Naive B cell (primary cell): ENCODE measurements at regions not wholly inside any gene's neighbourhood (a gene's known extent, or its start where the extent isn't known, plus 50 kb on each side); places are given as distances from the start of the nearest gene placed in this dataset.
A peak's percentile ranks its signal among the peaks of the same experiment; 100 is the strongest.
"Not testable (repeated sequence)": the region's sequence is repeated elsewhere in the genome, so short reads cannot be mapped to it uniquely, and the experiment has no call there.

ENCODE experiments used
- ATAC-seq, 2 donors: fragments of 150-1000 bp; cut with Tn5 transposase; 2 replicates each; pipeline ENCODE4 v1.10.0; 2021; ENCODE audit warnings: low read depth in 2 of 2, mild to moderate bottlenecking in 2 of 2, moderate library complexity in 2 of 2
- DNase-seq: peaks from one replicate; pipeline ENCODE4 v3.0.0; 2022
- H3K27ac Mint-ChIP-seq, 6 donors: one replicate each; pipeline ENCODE4 v1.8.0; 2020 to 2022; ENCODE audit warnings: mild to moderate bottlenecking in 6 of 6, mixed read lengths in 6 of 6, moderate library complexity in 5 of 6, inconsistent platforms in 2 of 6
- H3K27me3 Mint-ChIP-seq, 3 donors: one replicate each; pipeline ENCODE4 v1.8.0; 2021 to 2022; ENCODE audit warnings: mixed read lengths in 3 of 3, mild to moderate bottlenecking in 1 of 3
- H3K36me3 Mint-ChIP-seq, 2 donors: one replicate each; pipeline ENCODE4 v1.8.0; 2020 to 2022; ENCODE audit warnings: mixed read lengths in 2 of 2, inconsistent platforms in 1 of 2, mild to moderate bottlenecking in 1 of 2
- H3K4me1 Mint-ChIP-seq, 3 donors: one replicate each; pipeline ENCODE4 v1.8.0; 2020 to 2022; ENCODE audit warnings: mixed read lengths in 3 of 3, inconsistent platforms in 1 of 3, mild to moderate bottlenecking in 1 of 3, moderate library complexity in 1 of 3
- H3K4me3 Mint-ChIP-seq, 8 donors: one replicate each; pipeline ENCODE4 v1.8.0; 2020 to 2022; ENCODE audit warnings: mild to moderate bottlenecking in 8 of 8, mixed read lengths in 8 of 8, moderate library complexity in 8 of 8, inconsistent platforms in 2 of 8
- H3K9me3 Mint-ChIP-seq, 7 donors: one replicate each; pipeline ENCODE4 v1.8.0; 2020 to 2022; ENCODE audit warnings: mixed read lengths in 7 of 7, mild to moderate bottlenecking in 5 of 7, inconsistent platforms in 2 of 7, moderate library complexity in 1 of 7

DNA sequence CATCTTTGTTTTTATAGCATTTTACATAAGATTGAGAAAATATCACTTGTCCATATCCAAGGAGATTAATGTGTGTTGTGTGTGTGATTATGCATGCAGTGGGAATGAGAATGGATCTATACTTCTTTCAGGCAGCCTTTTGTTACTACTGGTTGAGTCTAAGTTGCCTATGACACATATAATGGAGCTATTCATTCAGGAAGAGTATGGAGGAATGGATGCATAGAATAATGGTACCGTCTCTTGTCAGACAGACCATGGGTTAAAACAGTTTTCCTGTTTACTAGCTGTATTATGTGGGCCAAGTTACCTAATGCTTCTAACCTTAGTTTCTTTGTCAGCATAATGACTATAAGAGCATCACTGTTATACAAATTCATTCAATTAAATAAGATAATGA, 155.4 kb upstream of the KYNU start:
- H3K36me3 Mint-ChIP-seq = no peaks in the 10 kb centered on the region
- H3K27ac Mint-ChIP-seq = no peak overlapping the region
- H3K27me3 Mint-ChIP-seq = peaks cover 0 to 7% (median 0%) of the 10 kb centered on the region in 3 donors
- ATAC-seq (no peak), DNase-seq (no peak)
- H3K4me3 Mint-ChIP-seq = no peak overlapping the region
- H3K9me3 Mint-ChIP-seq = no peaks in the 10 kb centered on the region
- no peaks in the 10 kb centered on the region for H3K4me1 Mint-ChIP-seq

DNA sequence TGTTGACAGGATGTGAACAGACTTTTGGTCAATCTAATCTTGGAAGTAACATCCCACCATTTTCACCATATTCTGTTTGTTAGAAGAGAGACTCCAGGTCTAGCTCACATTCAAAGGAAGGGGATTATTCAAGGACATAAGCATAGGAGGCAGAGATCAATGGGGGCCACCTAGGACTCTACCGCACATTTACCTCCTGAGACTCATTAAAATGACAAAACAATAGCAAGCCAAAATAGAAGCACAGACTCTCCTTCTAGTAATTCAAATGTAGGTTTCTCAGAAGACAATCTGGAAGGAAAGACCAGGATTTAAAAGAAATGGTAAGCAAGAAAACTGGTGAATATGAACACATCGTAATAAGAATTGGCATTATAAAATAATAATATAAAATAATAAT, 156.4 kb upstream of the KYNU start:
- no peaks in the 10 kb centered on the region for H3K36me3 Mint-ChIP-seq
- no peaks in the 10 kb centered on the region for H3K9me3 Mint-ChIP-seq
- H3K27ac Mint-ChIP-seq = no peak overlapping the region
- ATAC-seq (no peak), DNase-seq (no peak)
- no peak overlapping the region for H3K4me3 Mint-ChIP-seq
- H3K4me1 Mint-ChIP-seq = no peaks in the 10 kb centered on the region
- H3K27me3 Mint-ChIP-seq = peaks cover 0 to 2% (median 0%) of the 10 kb centered on the region in 3 donors

DNA sequence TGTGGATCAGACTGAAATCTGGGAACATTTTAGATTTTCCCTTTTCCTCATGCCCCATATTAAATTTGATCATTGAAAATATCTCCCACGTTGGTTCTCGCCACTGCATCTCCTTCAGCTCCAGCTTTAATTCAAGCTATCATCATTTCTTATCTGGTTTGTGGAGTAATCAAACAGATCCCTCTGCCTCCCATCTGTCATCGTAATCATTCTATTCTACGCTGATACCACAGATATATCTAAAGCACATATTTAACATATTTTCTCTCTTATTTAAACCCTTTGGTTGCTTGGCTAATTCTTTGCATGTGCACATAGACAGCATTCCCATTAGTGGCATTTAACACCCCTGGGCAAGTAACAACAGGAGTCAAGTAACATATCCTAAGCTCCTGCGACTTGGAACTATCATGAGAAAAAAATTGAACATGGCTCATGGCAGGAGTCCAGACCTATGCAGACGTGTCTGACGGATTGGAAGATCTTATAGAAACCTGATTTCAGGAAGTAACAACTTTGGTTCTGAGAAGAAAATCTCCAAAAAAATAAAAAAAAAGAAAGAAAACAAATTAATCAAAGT, 158.8 kb upstream of the KYNU start:
- H3K4me1 Mint-ChIP-seq = no peaks in the 10 kb centered on the region
- DNase-seq = no peak

DNA sequence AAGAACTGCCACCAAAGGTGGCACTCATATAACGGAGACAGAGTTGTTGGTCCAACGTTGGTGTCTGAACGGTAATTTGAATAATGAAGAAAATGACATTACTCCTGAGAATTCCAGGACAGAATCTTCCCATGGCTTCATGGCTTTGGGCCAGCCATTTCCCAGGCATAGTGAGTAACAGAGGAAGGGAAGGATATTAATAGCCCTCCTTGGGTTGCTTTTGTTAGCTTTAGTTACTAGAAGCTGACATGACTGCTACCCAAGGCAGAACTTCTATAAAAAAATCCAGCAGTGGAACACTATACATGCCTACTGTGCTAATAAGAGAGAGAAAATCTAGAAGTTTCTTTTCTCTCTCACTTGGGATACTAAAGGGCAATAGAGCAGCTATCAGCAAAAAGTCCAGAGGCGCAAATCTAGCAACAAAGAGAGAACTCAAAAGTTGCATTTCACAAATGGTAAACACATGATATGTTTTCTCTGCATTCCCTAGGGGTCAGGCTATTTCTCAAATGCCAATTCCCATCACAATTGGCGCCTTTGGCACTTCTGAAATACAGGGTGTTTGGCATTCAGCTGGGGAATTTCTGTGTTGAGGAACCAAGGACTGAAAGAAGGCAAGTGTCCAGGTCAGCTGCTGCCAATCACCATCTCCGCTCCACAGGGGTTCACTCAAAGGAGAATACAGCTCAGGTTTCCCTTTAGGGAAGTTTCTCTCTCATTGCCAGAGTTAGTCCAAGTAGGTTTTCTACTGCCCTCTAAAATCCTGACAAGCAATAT, 160.8 kb upstream of the KYNU start:
- Mint-ChIP-seq H3K27ac (no peak overlapping the region), H3K27me3 (no peaks in the 10 kb centered on the region), H3K9me3 (peaks cover 0 to 9% (median 3%) of the 10 kb centered on the region in 7 donors), H3K4me3 (no peak overlapping the region), H3K36me3 (no peaks in the 10 kb centered on the region), H3K4me1 (no peaks in the 10 kb centered on the region)
- no peak for ATAC-seq
- DNase-seq = no peak

More for the DNA sequence above, 158.8 kb upstream of the KYNU start:
- H3K4me3 Mint-ChIP-seq = no peak overlapping the region
- H3K27ac Mint-ChIP-seq = no peak overlapping the region
- peaks cover 0 to 2% (median 0%) of the 10 kb centered on the region in 7 donors for H3K9me3 Mint-ChIP-seq
- H3K27me3 Mint-ChIP-seq = no peaks in the 10 kb centered on the region
- ATAC-seq = no peak
- H3K36me3 Mint-ChIP-seq = no peaks in the 10 kb centered on the region

DNA sequence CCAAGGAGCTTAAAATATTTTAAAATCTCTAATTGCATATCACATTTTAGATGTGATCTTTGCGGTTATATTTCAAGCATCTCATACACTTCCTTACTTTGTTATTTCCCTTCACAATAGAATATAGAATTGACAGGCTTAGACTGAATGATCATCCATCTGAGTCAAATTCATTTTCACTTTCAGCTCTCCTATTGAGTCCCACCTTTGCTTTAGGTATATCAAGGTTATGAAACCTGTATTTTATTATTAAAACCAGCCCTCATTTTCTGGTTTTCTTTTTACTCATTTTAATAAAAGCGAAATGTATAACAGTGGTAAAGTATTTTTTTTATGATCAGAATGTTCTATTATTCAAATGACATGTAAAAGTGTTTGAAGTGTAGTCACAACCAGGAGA, 162.9 kb upstream of the KYNU start:
- H3K4me1 Mint-ChIP-seq = no peaks in the 10 kb centered on the region
- no peak for DNase-seq
- no peak overlapping the region for H3K27ac Mint-ChIP-seq
- no peaks in the 10 kb centered on the region for H3K36me3 Mint-ChIP-seq
- no peak for ATAC-seq
- no peak overlapping the region for H3K4me3 Mint-ChIP-seq
- H3K27me3 Mint-ChIP-seq = peaks cover 0 to 7% (median 0%) of the 10 kb centered on the region in 3 donors
- peaks cover 0 to 9% (median 3%) of the 10 kb centered on the region in 7 donors for H3K9me3 Mint-ChIP-seq

DNA sequence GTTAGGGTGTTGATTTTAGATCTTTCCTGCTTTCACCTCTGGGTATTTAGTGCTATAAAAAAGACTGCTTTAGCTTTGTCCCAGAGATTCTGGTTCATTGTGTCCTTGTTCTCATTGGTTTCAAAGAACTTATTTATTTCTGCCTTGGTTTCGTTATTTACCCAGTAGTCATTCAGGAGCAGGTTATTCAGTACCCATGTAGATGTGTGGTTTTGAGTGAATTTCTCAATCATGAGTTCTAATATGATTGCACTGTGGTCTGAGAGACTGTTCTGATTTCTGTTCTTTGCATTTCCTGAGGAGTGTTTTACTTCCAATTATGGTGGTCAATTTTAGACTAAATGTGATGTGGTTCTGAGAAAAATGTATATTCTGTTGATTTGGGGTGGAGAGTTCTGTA, 167.1 kb upstream of the KYNU start:
- ATAC-seq (no peak), DNase-seq (no peak)
- H3K36me3 Mint-ChIP-seq = no peaks in the 10 kb centered on the region
- no peak overlapping the region for H3K4me3 Mint-ChIP-seq
- H3K27ac Mint-ChIP-seq = no peak overlapping the region
- peaks cover 0 to 9% (median 3%) of the 10 kb centered on the region in 7 donors for H3K9me3 Mint-ChIP-seq
- no peaks in the 10 kb centered on the region for H3K4me1 Mint-ChIP-seq
- peaks cover 0 to 7% (median 0%) of the 10 kb centered on the region in 3 donors for H3K27me3 Mint-ChIP-seq

DNA sequence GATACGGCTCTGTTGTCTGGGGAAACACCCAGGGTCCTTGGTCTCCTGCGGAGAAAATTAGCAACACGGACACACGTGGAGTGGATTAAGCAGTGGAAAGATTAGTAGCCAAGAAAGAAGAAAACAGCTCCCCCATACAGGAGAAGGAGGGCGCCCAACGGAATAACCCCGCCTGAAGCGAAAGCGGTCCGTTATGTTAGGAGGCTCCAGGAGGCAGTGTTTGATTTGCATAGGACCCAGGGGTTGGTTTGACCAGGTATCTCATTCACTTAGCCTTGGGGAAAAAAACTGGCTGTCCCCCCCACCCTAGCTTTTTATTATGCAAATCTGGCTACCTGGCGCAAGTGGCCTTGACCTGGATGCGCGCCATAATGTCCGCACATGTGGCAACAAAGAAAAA, 170.1 kb upstream of the KYNU start:
- Mint-ChIP-seq H3K4me3 (no peak overlapping the region), H3K4me1 (no peaks in the 10 kb centered on the region), H3K9me3 (peaks cover 0 to 1% (median 0%) of the 10 kb centered on the region in 7 donors), H3K27me3 (peaks cover 0 to 7% (median 0%) of the 10 kb centered on the region in 3 donors), H3K27ac (no peak overlapping the region), H3K36me3 (no peaks in the 10 kb centered on the region)
- ATAC-seq = no peak
- no peak for DNase-seq

DNA sequence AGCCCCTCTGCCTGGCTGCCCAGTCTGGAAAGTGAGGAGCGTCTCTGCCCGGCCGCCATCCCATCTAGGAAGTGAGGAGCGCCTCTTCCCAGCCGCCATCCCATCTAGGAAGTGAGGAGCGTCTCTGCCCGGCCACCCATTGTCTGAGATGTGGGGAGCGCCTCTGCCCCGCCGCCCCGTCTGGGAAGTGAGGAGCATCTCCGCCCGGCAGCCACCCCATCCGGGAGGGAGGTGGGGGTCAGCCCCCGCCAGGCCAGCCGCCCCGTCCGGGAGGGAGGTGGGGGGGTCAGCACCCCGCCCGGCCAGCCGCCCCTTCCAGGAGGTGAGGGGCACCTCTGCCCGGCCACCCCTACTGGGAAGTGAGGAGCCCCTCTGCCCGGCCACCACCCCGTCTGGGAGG, 175.1 kb upstream of the KYNU start:
- not testable (repeated sequence) for H3K9me3 Mint-ChIP-seq, H3K27ac Mint-ChIP-seq, H3K36me3 Mint-ChIP-seq, ATAC-seq, H3K27me3 Mint-ChIP-seq, H3K4me1 Mint-ChIP-seq, H3K4me3 Mint-ChIP-seq, DNase-seq

DNA sequence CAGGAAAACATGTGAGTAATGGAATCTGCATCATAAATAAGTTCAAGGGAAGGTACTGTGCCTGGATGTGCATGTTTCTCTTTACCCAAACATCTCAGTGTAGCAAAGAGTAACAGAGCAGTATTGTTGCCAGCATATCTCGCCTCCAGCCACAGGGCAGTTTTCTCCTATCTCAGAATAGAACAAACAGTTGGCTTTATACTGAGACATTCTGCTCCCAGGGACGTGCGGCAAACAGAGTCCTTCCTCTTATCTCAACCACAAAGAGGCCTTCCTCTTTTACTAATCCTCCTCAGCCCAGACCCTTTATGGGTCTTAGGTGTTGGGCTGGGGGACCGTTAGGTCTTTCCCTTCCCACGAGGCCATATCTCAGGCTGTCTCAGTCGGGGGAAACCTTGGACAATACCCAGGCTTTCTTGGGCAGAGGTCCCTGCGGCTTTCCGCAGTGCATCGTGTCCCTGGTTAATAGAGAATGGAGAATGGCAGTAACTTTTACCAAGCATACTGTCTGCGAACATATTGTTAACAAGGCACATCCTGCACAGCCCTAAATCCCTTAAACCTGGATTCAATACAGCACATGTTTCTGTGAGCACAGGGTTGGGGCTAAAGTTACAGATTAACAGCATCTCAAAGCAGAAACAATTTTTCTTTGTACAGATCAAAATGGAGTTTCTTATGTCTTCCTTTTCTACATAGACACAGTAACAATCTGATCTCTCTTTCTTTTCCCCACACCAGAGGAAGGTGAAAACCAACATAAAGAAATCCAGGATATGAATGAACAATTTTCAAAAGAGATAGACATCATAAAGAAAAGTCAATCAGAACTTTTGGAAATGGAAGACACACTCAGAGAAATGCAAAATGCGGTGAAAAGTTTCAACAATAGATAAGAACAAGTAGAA, 181.9 kb upstream of the KYNU start:
- H3K36me3 Mint-ChIP-seq, H3K9me3 Mint-ChIP-seq, H3K4me3 Mint-ChIP-seq, H3K4me1 Mint-ChIP-seq, DNase-seq, H3K27me3 Mint-ChIP-seq: not testable (repeated sequence)
- peak in 1 of 2 donors; percentile 47 for ATAC-seq
- peak overlapping the region in 1 of 6 donors; percentile 11 for H3K27ac Mint-ChIP-seq

DNA sequence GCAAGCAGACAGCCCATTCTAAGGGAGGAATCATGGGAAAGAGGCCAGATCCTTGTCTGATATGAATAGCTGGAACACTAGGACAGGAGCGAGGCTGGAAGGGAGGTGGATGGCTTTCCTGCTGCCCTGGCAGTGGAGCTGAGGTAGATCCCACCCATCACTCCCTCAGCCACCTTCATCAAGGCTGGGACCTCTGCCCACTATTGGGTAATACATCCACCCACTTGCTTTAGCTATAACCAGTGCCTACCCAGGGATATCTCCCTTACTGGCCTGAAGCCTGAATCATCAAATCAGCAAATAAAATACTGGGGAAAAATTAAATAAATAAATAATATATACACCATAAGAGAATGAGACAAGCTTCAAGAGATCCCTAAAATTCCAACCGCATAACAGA, 183.2 kb upstream of the KYNU start:
- H3K27me3 Mint-ChIP-seq = no peaks in the 10 kb centered on the region
- no peaks in the 10 kb centered on the region for H3K36me3 Mint-ChIP-seq
- ATAC-seq (no peak), DNase-seq (no peak)
- peaks cover 4 to 6% (median 5%) of the 10 kb centered on the region in 3 donors for H3K4me1 Mint-ChIP-seq
- H3K4me3 Mint-ChIP-seq = no peak overlapping the region
- no peaks in the 10 kb centered on the region for H3K9me3 Mint-ChIP-seq
- H3K27ac Mint-ChIP-seq = no peak overlapping the region

DNA sequence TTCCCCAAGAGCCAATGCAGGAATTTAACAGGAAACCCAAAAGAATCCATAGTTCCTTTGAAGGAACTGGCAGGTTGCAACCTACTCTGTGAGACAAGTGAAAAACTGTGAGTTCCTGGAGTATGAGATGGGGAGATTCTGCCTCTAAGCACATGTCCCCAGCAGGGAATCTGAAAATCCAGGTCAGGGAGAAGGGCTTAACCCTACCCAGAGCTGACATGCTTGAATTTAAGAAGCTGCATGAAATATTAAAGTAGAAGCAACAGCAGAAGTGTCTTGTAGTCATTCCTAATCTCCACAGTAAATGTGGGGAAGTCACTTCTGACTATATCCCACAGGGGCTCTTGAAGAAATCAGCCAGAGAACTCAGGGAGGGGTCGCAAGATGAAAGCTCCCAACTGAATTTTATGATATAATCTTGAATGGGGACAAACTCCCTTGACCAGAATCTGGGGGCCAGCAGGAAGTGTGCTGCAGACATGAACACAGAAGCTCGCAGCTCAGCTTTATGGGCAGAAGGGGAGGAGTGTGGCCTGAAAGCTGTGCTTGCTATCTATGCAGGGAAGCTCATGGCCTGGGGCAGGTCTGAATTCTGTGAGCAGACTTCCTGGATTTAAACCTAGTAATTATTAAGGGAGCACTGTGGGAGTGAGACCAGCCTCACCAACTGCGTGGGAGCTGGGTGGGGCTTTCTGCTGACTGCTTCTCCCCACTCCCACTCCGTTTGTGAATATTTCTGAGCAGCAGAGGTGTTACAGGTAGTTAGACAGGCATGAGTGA, 184.1 kb upstream of the KYNU start:
- H3K4me3 Mint-ChIP-seq = no peak overlapping the region
- H3K9me3 Mint-ChIP-seq = no peaks in the 10 kb centered on the region
- no peaks in the 10 kb centered on the region for H3K27me3 Mint-ChIP-seq
- no peaks in the 10 kb centered on the region for H3K36me3 Mint-ChIP-seq
- DNase-seq (no peak), ATAC-seq (no peak)
- H3K27ac Mint-ChIP-seq = no peak overlapping the region
- peaks cover 4 to 6% (median 5%) of the 10 kb centered on the region in 3 donors for H3K4me1 Mint-ChIP-seq

DNA sequence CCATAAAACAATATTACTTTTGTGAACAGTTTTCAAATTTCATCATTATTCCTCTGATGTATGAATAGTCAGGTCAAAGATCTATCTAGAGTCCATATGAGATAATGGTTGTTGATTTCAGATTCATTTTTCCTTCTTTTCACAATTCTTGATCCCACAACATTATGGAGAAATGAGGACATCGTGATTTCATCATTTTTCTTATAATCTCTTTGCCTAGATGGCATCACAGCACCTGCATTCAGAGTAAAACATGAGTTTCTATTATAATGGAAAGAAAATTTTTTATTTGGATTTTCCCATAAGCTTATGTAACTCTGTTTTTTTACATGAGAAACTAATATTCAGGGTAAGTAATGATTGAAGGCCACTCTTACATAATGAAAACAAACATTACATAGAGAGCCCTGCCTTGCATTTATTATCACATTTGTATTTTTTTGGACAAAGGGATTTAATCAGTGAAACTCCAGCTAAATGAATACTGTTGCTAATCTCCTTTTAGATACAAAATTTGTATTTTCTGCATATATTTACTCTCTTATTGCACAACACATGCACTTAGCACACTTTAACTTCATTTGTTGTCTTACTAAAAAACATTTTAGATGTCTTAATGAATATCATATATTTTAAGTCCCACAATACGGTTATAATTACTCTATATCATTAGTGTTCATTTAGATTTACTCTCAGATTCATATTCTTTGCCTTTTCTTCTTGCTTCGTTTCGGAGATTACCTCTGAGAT, 188.4 kb upstream of the KYNU start:
- H3K27me3 Mint-ChIP-seq = peaks cover 0 to 3% (median 0%) of the 10 kb centered on the region in 3 donors
- no peaks in the 10 kb centered on the region for H3K36me3 Mint-ChIP-seq
- H3K4me1 Mint-ChIP-seq = no peaks in the 10 kb centered on the region
- DNase-seq (no peak), ATAC-seq (no peak)
- no peak overlapping the region for H3K27ac Mint-ChIP-seq
- H3K9me3 Mint-ChIP-seq = no peaks in the 10 kb centered on the region
- no peak overlapping the region for H3K4me3 Mint-ChIP-seq
